H1 (cell line): ENCODE measurements at regions not wholly inside any gene's neighbourhood (a gene's known extent, or its start where the extent isn't known, plus 50 kb on each side); places are given as distances from the start of the nearest gene placed in this dataset.

Experiments used
- CTCF ChIA-PET: fragments of 300-600 bp; sonication (Branson Sonifier 250); formaldehyde crosslinking; loops from one replicate; lab custom pipeline; 2021; ENCODE audit not compliant: partially characterized antibody; lab: Charles Lee
- POLR2A ChIA-PET: fragments of 300-600 bp; sonication (Branson Sonifier 250); formaldehyde crosslinking; loops from one replicate; lab custom pipeline; 2021; ENCODE audit warnings: inconsistent platforms; ENCODE audit not compliant: partially characterized antibody; lab: Charles Lee
- DNase-seq, 2 experiments: peaks; one replicate each; pipeline versions ENCODE4 v3.0.0 to v3.0.0-alpha.2; 2010 to 2022; ENCODE audit warnings: low spot score in 2 of 2, low read depth in 1 of 2, mixed read lengths in 1 of 2
- FAIRE-seq: peaks from 2 replicates; lab custom pipeline; 2011; peaks lifted over from hg19 to GRCh38; lab: Jason Lieb, UNC
- H2AFZ ChIP-seq: 2 replicates; pipeline ENCODE4 v1.8.1; 2012; ENCODE audit warnings: low read length, inconsistent platforms
- H2AK5ac ChIP-seq: 2 replicates; pipeline ENCODE4 v1.6.1; 2013; ENCODE audit warnings: low read depth, low read length
- H2BK120ac ChIP-seq: replicated peaks from 2 replicates; pipeline ENCODE3; 2013; ENCODE audit warnings: low read depth, low read length, inconsistent platforms
- H2BK12ac ChIP-seq: 2 replicates; pipeline ENCODE4 v1.6.1; 2013; ENCODE audit warnings: low read depth, low read length
- H2BK15ac ChIP-seq: 2 replicates; pipeline ENCODE4 v1.6.1; 2013; ENCODE audit warnings: low read length
- H2BK20ac ChIP-seq: 2 replicates; pipeline ENCODE4 v1.6.1; 2013; ENCODE audit warnings: low read length
- H2BK5ac ChIP-seq: 2 replicates; pipeline ENCODE4 v1.6.1; 2013; ENCODE audit warnings: low read depth, low read length
- H3K14ac ChIP-seq: 2 replicates; pipeline ENCODE4 v1.6.1; 2013; ENCODE audit warnings: inconsistent platforms; ENCODE audit not compliant: insufficient read length
- H3K18ac ChIP-seq: 2 replicates; pipeline ENCODE4 v1.6.1; 2013; ENCODE audit warnings: low read length; ENCODE audit errors: extremely low read depth
- H3K23ac ChIP-seq: 2 replicates; pipeline ENCODE4 v1.6.1; 2013; ENCODE audit warnings: inconsistent platforms; ENCODE audit not compliant: insufficient read length
- H3K23me2 ChIP-seq: 2 replicates; pipeline ENCODE4 v1.6.1; 2013; ENCODE audit warnings: low read depth, low read length
- H3K27ac ChIP-seq: 2 replicates; pipeline ENCODE4 v1.6.1; 2011; ENCODE audit warnings: low read depth, low read length, inconsistent platforms
- H3K27me3 ChIP-seq, 4 experiments: replicated peaks in 1 of 4; 1 replicate in 1 of 4; 2 replicates in 3 of 4; pipeline versions ENCODE4 v1.6.1 to v1.8.1; 2011 to 2013; ENCODE audit warnings: low read length in 3 of 4, mild to moderate bottlenecking in 3 of 4, inconsistent platforms in 2 of 4, mixed read lengths in 2 of 4, moderate library complexity in 1 of 4; ENCODE audit not compliant: control insufficient read depth in 3 of 4, insufficient read depth in 3 of 4; ENCODE audit errors: extremely low read depth in 1 of 4
- H3K36me3 ChIP-seq, 4 experiments: 2 replicates each; pipeline versions ENCODE4 v1.6.1 to v1.8.1; 2011 to 2013; ENCODE audit warnings: mild to moderate bottlenecking in 4 of 4, low read length in 3 of 4, moderate library complexity in 2 of 4, control low read depth in 1 of 4, inconsistent platforms in 1 of 4; ENCODE audit not compliant: insufficient read depth in 4 of 4, control insufficient read depth in 2 of 4
- H3K4ac ChIP-seq: replicated peaks from 2 replicates; pipeline ENCODE3; 2013; ENCODE audit warnings: low read length, low read depth, mixed read lengths, inconsistent platforms; ENCODE audit not compliant: insufficient read length
- H3K4me1 ChIP-seq, 4 experiments: replicated peaks in 1 of 4; 1 replicate in 1 of 4; 2 replicates in 3 of 4; pipeline versions ENCODE4 v1.6.1 to v1.8.1; 2011 to 2013; ENCODE audit warnings: low read length in 3 of 4, inconsistent platforms in 2 of 4, mixed read lengths in 1 of 4; ENCODE audit not compliant: insufficient read depth in 4 of 4, control insufficient read depth in 3 of 4
- H3K4me2 ChIP-seq, 2 experiments: 2 replicates each; pipeline versions ENCODE4 v1.6.1 to v1.8.1; 2011 to 2013; ENCODE audit warnings: low read depth in 2 of 2, low read length in 2 of 2, control low read depth in 1 of 2, inconsistent platforms in 1 of 2, mild to moderate bottlenecking in 1 of 2; ENCODE audit not compliant: insufficient read depth in 1 of 2
- H3K4me3 ChIP-seq, 4 experiments: fragments of 200-600, 300-600 bp in 1 of 4; sonication (generic), shearing (Covaris generic), sonication (Bioruptor Twin) in 1 of 4; 2 replicates each; pipeline versions ENCODE4 v1.5.1 to v1.8.1; 2011 to 2016; ENCODE audit warnings: low read length in 4 of 4, low read depth in 3 of 4, control low read depth in 2 of 4, inconsistent platforms in 2 of 4, mild to moderate bottlenecking in 2 of 4, mixed read lengths in 1 of 4, moderate library complexity in 1 of 4; ENCODE audit not compliant: insufficient read depth in 2 of 4; ENCODE audit errors: extremely low read depth in 1 of 4
- H3K56ac ChIP-seq: replicated peaks from 2 replicates; pipeline ENCODE3; 2013; ENCODE audit warnings: low read depth, mild to moderate bottlenecking, mixed read lengths, low read length, inconsistent platforms; ENCODE audit not compliant: insufficient read length
- H3K79me1 ChIP-seq: 2 replicates; pipeline ENCODE4 v1.6.1; 2013; ENCODE audit warnings: low read depth, low read length, control low read depth
- H3K79me2 ChIP-seq, 2 experiments: 2 replicates each; pipeline versions ENCODE4 v1.6.1 to v1.8.1; 2012 to 2013; ENCODE audit warnings: low read length in 2 of 2, mild to moderate bottlenecking in 2 of 2, inconsistent platforms in 1 of 2; ENCODE audit not compliant: insufficient read depth in 2 of 2, control insufficient read depth in 1 of 2
- H3K9ac ChIP-seq, 4 experiments: replicated peaks in 1 of 4; 1 replicate in 1 of 4; 2 replicates in 3 of 4; pipeline versions ENCODE4 v1.6.1 to v1.8.1; 2011 to 2013; ENCODE audit warnings: low read depth in 3 of 4, low read length in 3 of 4, control low read depth in 2 of 4, mild to moderate bottlenecking in 2 of 4, moderate library complexity in 2 of 4, inconsistent platforms in 1 of 4; ENCODE audit errors: extremely low read depth in 1 of 4
- H3K9me3 ChIP-seq, 2 experiments: 2 replicates each; pipeline versions ENCODE4 v1.6.1 to v1.8.1; 2012 to 2013; ENCODE audit warnings: mild to moderate bottlenecking in 2 of 2, moderate library complexity in 2 of 2, control low read depth in 1 of 2, inconsistent platforms in 1 of 2, low read depth in 1 of 2, low read length in 1 of 2, mixed read lengths in 1 of 2; ENCODE audit not compliant: insufficient read depth in 2 of 2
- H4K20me1 ChIP-seq, 2 experiments: replicated peaks in 1 of 2; 2 replicates each; pipeline versions ENCODE3 to v1.8.1; 2011 to 2013; ENCODE audit warnings: inconsistent platforms in 2 of 2, low read length in 2 of 2, mild to moderate bottlenecking in 1 of 2; ENCODE audit not compliant: insufficient read depth in 2 of 2, control insufficient read depth in 1 of 2
- H4K5ac ChIP-seq: 2 replicates; pipeline ENCODE4 v1.6.1; 2013; ENCODE audit warnings: low read length, low read depth, mixed read lengths, inconsistent platforms; ENCODE audit not compliant: insufficient read length
- H4K8ac ChIP-seq: 2 replicates; pipeline ENCODE4 v1.8.0; 2013; ENCODE audit warnings: mild to moderate bottlenecking, moderate library complexity, low read length, inconsistent platforms; ENCODE audit not compliant: insufficient read depth; ENCODE audit errors: extremely low read depth
- H4K91ac ChIP-seq: replicated peaks from 2 replicates; pipeline ENCODE3; 2013; ENCODE audit warnings: low read length, mixed read lengths, inconsistent platforms; ENCODE audit not compliant: insufficient read length
- ASH2L ChIP-seq: fragments of 200-600, 300-600 bp; sonication (generic); IDR thresholded peaks from one replicate; pipeline ENCODE4 v1.7.1; 2017; ENCODE audit warnings: low read length
- CBX8 ChIP-seq: fragments of 300-800, 300-1000 bp; sonication (generic); IDR thresholded peaks from 2 replicates; pipeline ENCODE4 v1.7.1; 2016; ENCODE audit warnings: low read depth, low read length, borderline replicate concordance
- KDM1A ChIP-seq: fragments of 200-600, 300-600 bp; sonication (generic); IDR thresholded peaks from 2 replicates; pipeline ENCODE4 v1.7.1; 2016; ENCODE audit warnings: mild to moderate bottlenecking, low read length, borderline replicate concordance
- KDM4A ChIP-seq: IDR thresholded peaks from one replicate; pipeline ENCODE4 v1.7.1; 2012; ENCODE audit warnings: low read depth, mild to moderate bottlenecking, moderate library complexity, low read length, inconsistent platforms; ENCODE audit not compliant: severe bottlenecking
- POLR2AphosphoS5 ChIP-seq: IDR thresholded peaks from 2 replicates; pipeline ENCODE4 v1.6.1; 2011; ENCODE audit warnings: low read depth, low read length
- POU5F1 ChIP-seq: IDR thresholded peaks from 2 replicates; pipeline ENCODE4 v1.6.1; 2011; ENCODE audit warnings: low read depth, mild to moderate bottlenecking, low read length, moderate library complexity
- TBP ChIP-seq: IDR thresholded peaks from 2 replicates; pipeline ENCODE4 v1.6.1; 2011; ENCODE audit warnings: low read depth, low read length, improper control_type of control experiment
- WGBS, 2 experiments: shearing (Covaris generic) in 1 of 2; methylation state at CpG; one replicate each; pipeline versions ENCODE4 v1.1.6 to v1.1.7; 2013 to 2015; ENCODE audit warnings: low lambda C conversion rate in 2 of 2, mixed read lengths in 2 of 2, inconsistent platforms in 1 of 2, low coverage in 1 of 2, missing lambda C conversion rate in 1 of 2; ENCODE audit not compliant: insufficient replicate concordance in 2 of 2, insufficient coverage in 1 of 2, insufficient read length in 1 of 2; ENCODE audit errors: extremely low coverage in 1 of 2, missing lambda C conversion rate in 1 of 2; 5-methylcytosine and 5-hydroxymethylcytosine counted together

DNA sequence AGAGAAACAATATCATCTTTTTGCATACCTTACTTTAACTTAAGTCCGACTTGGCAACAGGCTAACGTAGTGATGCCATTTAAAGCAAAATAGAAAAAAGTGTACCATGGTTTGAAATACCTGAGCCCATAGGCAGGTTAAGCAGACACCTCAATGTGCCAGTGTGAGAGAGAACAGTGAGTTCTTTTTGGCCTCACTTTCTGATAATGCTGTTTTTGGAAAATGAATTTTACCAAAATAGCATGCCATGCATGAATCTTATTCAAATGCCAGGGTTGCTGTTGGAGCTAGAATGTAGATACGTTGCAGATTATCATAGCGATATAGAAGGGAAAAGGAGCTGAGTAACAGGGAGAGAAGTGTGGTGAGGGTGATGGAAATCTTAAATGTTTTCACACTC, 170.2 kb downstream of the OTOR start:
- H3K4ac ChIP-seq, result no peak overlapping the region
- DNase-seq (no peak), FAIRE-seq (no peak)
- H3K23me2 ChIP-seq, result no peaks in the 10 kb centered on the region
- no peak overlapping the region for H4K91ac ChIP-seq
- no peak overlapping the region for H3K27ac ChIP-seq
- H3K14ac ChIP-seq, result no peak overlapping the region
- no peaks in the 10 kb centered on the region for H3K27me3 ChIP-seq
- no peak overlapping the region for H2BK120ac ChIP-seq
- H2BK15ac ChIP-seq, result no peak overlapping the region
- no peaks in the 10 kb centered on the region for H3K79me2 ChIP-seq
- TF ChIP-seq CBX8, result no peak
- TF ChIP-seq POU5F1, result no peak
- no peak for TF ChIP-seq ASH2L
- TF ChIP-seq TBP, result no peak
- TF ChIP-seq POLR2AphosphoS5, result no peak
- TF ChIP-seq KDM4A, result no peak
- TF ChIP-seq KDM1A, result no peak
- POLR2A ChIA-PET, result no interaction called here
- no peak overlapping the region for H3K4me3 ChIP-seq
- 94% methylated on average over 4 of the region's 4 CpGs; no CpG with 5 or more reads in 1 of the 2 experiments for WGBS, 2 experiments
- H3K23ac ChIP-seq, result no peak overlapping the region
- peaks cover 15 to 17% of the 10 kb centered on the region in 2 experiments for H3K9me3 ChIP-seq
- H2BK12ac ChIP-seq, result no peak overlapping the region
- H2BK5ac ChIP-seq, result no peak overlapping the region
- no peak overlapping the region for H4K5ac ChIP-seq
- no peak overlapping the region for H4K8ac ChIP-seq
- H3K9ac ChIP-seq, result no peak overlapping the region
- H3K18ac ChIP-seq, result no peak overlapping the region
- no peak overlapping the region for H2AFZ ChIP-seq
- H3K36me3 ChIP-seq, result no peaks in the 10 kb centered on the region
- CTCF ChIA-PET, result no interaction called here
- peaks cover 2 to 7% (median 3%) of the 10 kb centered on the region in 4 experiments; a peak in 3 of 7 replicates for H3K4me1 ChIP-seq
- H2AK5ac ChIP-seq, result no peak overlapping the region
- H3K56ac ChIP-seq, result no peak overlapping the region
- H3K4me2 ChIP-seq, result no peak overlapping the region
- no peaks in the 10 kb centered on the region for H4K20me1 ChIP-seq
- no peak overlapping the region for H2BK20ac ChIP-seq
- H3K79me1 ChIP-seq, result no peaks in the 10 kb centered on the region
